ENCODE measurements at regions not wholly inside any gene's neighbourhood (a gene's known extent, or its start where the extent isn't known, plus 50 kb on each side); places are given as distances from the start of the nearest gene placed in this dataset.
A peak's percentile ranks its signal among the peaks of the same experiment; 100 is the strongest.

- Histone ChIP-seq H3K27ac (ENCODE audit: low read depth in 1 of 2, low read length in 1 of 2) (no peak overlapping the region), H3K9me3 (ENCODE audit: control insufficient read depth in 4 of 4, insufficient read depth in 3 of 4, low read length in 3 of 4) (no peaks in the 10 kb centered on the region), H3K4me3 (no peak overlapping the region), H3K27me3 (ENCODE audit: control insufficient read depth in 3 of 3, insufficient read depth in 3 of 3, low read length in 2 of 3) (no peaks in the 10 kb centered on the region), H3K4me1 (ENCODE audit: control insufficient read depth in 5 of 5, insufficient read depth in 5 of 5, low read length in 5 of 5) (no peaks in the 10 kb centered on the region), H3K36me3 (ENCODE audit: control insufficient read depth in 4 of 4, insufficient read depth in 4 of 4, low read length in 4 of 4) (no peaks in the 10 kb centered on the region), H3K9ac (ENCODE audit: insufficient read depth in 1 of 2, low read length in 2 of 2) (no peak overlapping the region)
- DNase-seq (peak in 1 of 3 donors; percentile 12), ATAC-seq (ENCODE audit: insufficient read depth, low FRiP score) (no peak)
- no peak for TF ChIP-seq CTCF (IDR thresholded peaks at IDR 0.05; ENCODE audit: control extremely low read depth, extremely low read depth)
- WGBS, 2 donors: 28 to 39% methylated on average over 3 of the region's 3 CpGs
Observed at GRCh38 chr7:106590209-106590816, 70.6 kb downstream of the CCDC71L start.

GRCh38 chr7:106589198-106589879 is 71.6 kb downstream of the CCDC71L start:
- Histone ChIP-seq H3K36me3 (ENCODE audit: control insufficient read depth in 4 of 4, insufficient read depth in 4 of 4, low read length in 4 of 4) (no peaks in the 10 kb centered on the region), H3K4me1 (ENCODE audit: control insufficient read depth in 5 of 5, insufficient read depth in 5 of 5, low read length in 5 of 5) (no peaks in the 10 kb centered on the region), H3K4me3 (no peak overlapping the region), H3K27ac (ENCODE audit: low read depth in 1 of 2, low read length in 1 of 2) (no peak overlapping the region), H3K27me3 (ENCODE audit: control insufficient read depth in 3 of 3, insufficient read depth in 3 of 3, low read length in 2 of 3) (no peaks in the 10 kb centered on the region), H3K9ac (ENCODE audit: insufficient read depth in 1 of 2, low read length in 2 of 2) (no peak overlapping the region), H3K9me3 (ENCODE audit: control insufficient read depth in 4 of 4, insufficient read depth in 3 of 4, low read length in 3 of 4) (no peaks in the 10 kb centered on the region)
- 92% methylated on average over 6 of the region's 6 CpGs for WGBS, 2 donors
- ATAC-seq (ENCODE audit: insufficient read depth, low FRiP score) (no peak), DNase-seq (no peak)
- no peak for TF ChIP-seq CTCF (IDR thresholded peaks at IDR 0.05; ENCODE audit: control extremely low read depth, extremely low read depth)

GRCh38 chr7:106588422-106589197 is 72.3 kb downstream of the CCDC71L start:
- DNase-seq: peak; percentile 7 to 51 (median 25)
- 85 to 87% methylated on average over 10 of the region's 10 CpGs for WGBS, 2 donors
- H3K9ac ChIP-seq (ENCODE audit: insufficient read depth in 1 of 2, low read length in 2 of 2): no peak overlapping the region
- H3K36me3 ChIP-seq (ENCODE audit: control insufficient read depth in 4 of 4, insufficient read depth in 4 of 4, low read length in 4 of 4): no peaks in the 10 kb centered on the region
- ATAC-seq (ENCODE audit: insufficient read depth, low FRiP score): no peak
- TF ChIP-seq CTCF (IDR thresholded peaks at IDR 0.05; ENCODE audit: control extremely low read depth, extremely low read depth): no peak
- no peaks in the 10 kb centered on the region for H3K9me3 ChIP-seq (ENCODE audit: control insufficient read depth in 4 of 4, insufficient read depth in 3 of 4, low read length in 3 of 4)
- H3K27ac ChIP-seq (ENCODE audit: low read depth in 1 of 2, low read length in 1 of 2): no peak overlapping the region
- H3K4me1 ChIP-seq (ENCODE audit: control insufficient read depth in 5 of 5, insufficient read depth in 5 of 5, low read length in 5 of 5): no peaks in the 10 kb centered on the region
- no peaks in the 10 kb centered on the region for H3K27me3 ChIP-seq (ENCODE audit: control insufficient read depth in 3 of 3, insufficient read depth in 3 of 3, low read length in 2 of 3)
- no peak overlapping the region for H3K4me3 ChIP-seq

All from lung (tissue), 11 donors.